ENCODE measurements at regions not wholly inside any gene's neighbourhood (a gene's known extent, or its start where the extent isn't known, plus 50 kb on each side); places are given as distances from the start of the nearest gene placed in this dataset.

GRCh38 chr6:88268508-88268907 lies 102.4 kb upstream of the CNR1 start:
- intact Hi-C loops (cut with micrococcal nuclease): no loop called here
- Mint-ChIP-seq H3K27ac (ENCODE audit: low read depth, unreplicated experiment) (no peak overlapping the region), H3K9me3 (ENCODE audit: unreplicated experiment) (no peaks in the 10 kb centered on the region), H3K27me3 (ENCODE audit: insufficient read depth, unreplicated experiment) (no peaks in the 10 kb centered on the region), H3K4me1 (ENCODE audit: insufficient read depth, unreplicated experiment) (peaks cover 8% of the 10 kb centered on the region), H3K4me3 (ENCODE audit: unreplicated experiment) (no peak overlapping the region), H3K36me3 (ENCODE audit: insufficient read depth, unreplicated experiment) (no peaks in the 10 kb centered on the region)
- POLR2A ChIA-PET: no interaction called here
- no TSS peak for BruUV-seq (replicated peaks)
- CTCF ChIA-PET: no interaction called here
- no peak for DNase-seq (ENCODE audit: unreplicated experiment)
- TF ChIP-seq CTCF (IDR thresholded peaks at IDR 0.05; ENCODE audit: unreplicated experiment): no peak

- H3K4me1 Mint-ChIP-seq (ENCODE audit: insufficient read depth, unreplicated experiment): peaks cover 14% of the 10 kb centered on the region
- no peak for DNase-seq (ENCODE audit: unreplicated experiment)
- H3K9me3 Mint-ChIP-seq (ENCODE audit: unreplicated experiment): no peaks in the 10 kb centered on the region
- H3K27ac Mint-ChIP-seq (ENCODE audit: low read depth, unreplicated experiment): no peak overlapping the region
- no TSS peak for BruUV-seq (replicated peaks)
- H3K27me3 Mint-ChIP-seq (ENCODE audit: insufficient read depth, unreplicated experiment): no peaks in the 10 kb centered on the region
- CTCF ChIA-PET: interaction anchor here (0.6 kb wide), 1 partner anchor 8 kb away, joined by 3 read pairs; no protein-coding TSS in a partner anchor
- H3K36me3 Mint-ChIP-seq (ENCODE audit: insufficient read depth, unreplicated experiment): no peaks in the 10 kb centered on the region
- H3K4me3 Mint-ChIP-seq (ENCODE audit: unreplicated experiment): no peak overlapping the region
- TF ChIP-seq CTCF (IDR thresholded peaks at IDR 0.05; ENCODE audit: unreplicated experiment): no peak
- intact Hi-C loops (cut with micrococcal nuclease): no loop called here
- POLR2A ChIA-PET: no interaction called here
These were observed 100.0 kb upstream of the CNR1 start for GRCh38 chr6:88266126-88266525.

GRCh38 chr6:88263591-88263990 lies 97.4 kb upstream of the CNR1 start:
- DNase-seq (ENCODE audit: unreplicated experiment): peak; percentile 76
- intact Hi-C loops (cut with micrococcal nuclease): no loop called here
- ChIA-PET POLR2A (no interaction called here), CTCF (no interaction called here)
- Mint-ChIP-seq H3K27ac (ENCODE audit: low read depth, unreplicated experiment) (peak overlapping the region; percentile 0), H3K9me3 (ENCODE audit: unreplicated experiment) (no peaks in the 10 kb centered on the region), H3K27me3 (ENCODE audit: insufficient read depth, unreplicated experiment) (no peaks in the 10 kb centered on the region), H3K4me3 (ENCODE audit: unreplicated experiment) (no peak overlapping the region), H3K4me1 (ENCODE audit: insufficient read depth, unreplicated experiment) (peaks cover 14% of the 10 kb centered on the region), H3K36me3 (ENCODE audit: insufficient read depth, unreplicated experiment) (no peaks in the 10 kb centered on the region)
- BruUV-seq (replicated peaks): no TSS peak
- no peak for TF ChIP-seq CTCF (IDR thresholded peaks at IDR 0.05; ENCODE audit: unreplicated experiment)

GRCh38 chr6:88262332-88262731 lies 96.2 kb upstream of the CNR1 start:
- intact Hi-C loops (cut with micrococcal nuclease): no loop called here
- no peak for DNase-seq (ENCODE audit: unreplicated experiment)
- no TSS peak for BruUV-seq (replicated peaks)
- Mint-ChIP-seq H3K36me3 (ENCODE audit: insufficient read depth, unreplicated experiment) (no peaks in the 10 kb centered on the region), H3K9me3 (ENCODE audit: unreplicated experiment) (no peaks in the 10 kb centered on the region), H3K4me3 (ENCODE audit: unreplicated experiment) (no peak overlapping the region), H3K27ac (ENCODE audit: low read depth, unreplicated experiment) (no peak overlapping the region), H3K4me1 (ENCODE audit: insufficient read depth, unreplicated experiment) (peaks cover 14% of the 10 kb centered on the region), H3K27me3 (ENCODE audit: insufficient read depth, unreplicated experiment) (no peaks in the 10 kb centered on the region)
- POLR2A ChIA-PET: no interaction called here
- no peak for TF ChIP-seq CTCF (IDR thresholded peaks at IDR 0.05; ENCODE audit: unreplicated experiment)
- CTCF ChIA-PET: no interaction called here
